ENCODE measurements at regions not wholly inside any gene's neighbourhood (a gene's known extent, or its start where the extent isn't known, plus 50 kb on each side); places are given as distances from the start of the nearest gene placed in this dataset.
A peak's percentile ranks its signal among the peaks of the same experiment; 100 is the strongest.

GRCh38 chr2:219856602-219857001 is 229.2 kb downstream of the SLC4A3 start:
- no peak for TF ChIP-seq CTCF (IDR thresholded peaks at IDR 0.05)
- Histone ChIP-seq H3K4me3 (no peak overlapping the region), H3K27me3 (peaks cover 4% of the 10 kb centered on the region), H3K36me3 (no peaks in the 10 kb centered on the region), H3K27ac (no peak overlapping the region), H3K9me3 (no peaks in the 10 kb centered on the region), H3K4me1 (no peaks in the 10 kb centered on the region)
- ATAC-seq = peak; percentile 61
- intact Hi-C loops (cut with DNase I) = no loop called here
- DNase-seq = no peak

- no peak for TF ChIP-seq CTCF (IDR thresholded peaks at IDR 0.05)
- Histone ChIP-seq H3K27me3 (peaks cover 4% of the 10 kb centered on the region), H3K4me3 (no peak overlapping the region), H3K36me3 (no peaks in the 10 kb centered on the region), H3K9me3 (no peaks in the 10 kb centered on the region), H3K4me1 (no peaks in the 10 kb centered on the region), H3K27ac (no peak overlapping the region)
- DNase-seq (no peak), ATAC-seq (no peak)
- intact Hi-C loops (cut with DNase I) = no loop called here
Observed at GRCh38 chr2:219857751-219858150, 230.3 kb downstream of the SLC4A3 start.

- Histone ChIP-seq H3K27me3 (no peaks in the 10 kb centered on the region), H3K4me1 (no peaks in the 10 kb centered on the region), H3K4me3 (no peak overlapping the region), H3K27ac (no peak overlapping the region), H3K9me3 (no peaks in the 10 kb centered on the region), H3K36me3 (no peaks in the 10 kb centered on the region)
- ATAC-seq (no peak), DNase-seq (no peak)
- intact Hi-C loops (cut with DNase I) = no loop called here
- no peak for TF ChIP-seq CTCF (IDR thresholded peaks at IDR 0.05)
Observed at GRCh38 chr2:219861307-219861706, 233.9 kb downstream of the SLC4A3 start.

GRCh38 chr2:219864154-219864553 is 236.7 kb downstream of the SLC4A3 start:
- Histone ChIP-seq H3K9me3 (no peaks in the 10 kb centered on the region), H3K27me3 (no peaks in the 10 kb centered on the region), H3K4me1 (no peaks in the 10 kb centered on the region), H3K27ac (no peak overlapping the region), H3K4me3 (no peak overlapping the region), H3K36me3 (no peaks in the 10 kb centered on the region)
- ATAC-seq (no peak), DNase-seq (no peak)
- TF ChIP-seq CTCF (IDR thresholded peaks at IDR 0.05) = no peak
- intact Hi-C loops (cut with DNase I) = no loop called here

GRCh38 chr2:219868635-219869034 is 241.2 kb downstream of the SLC4A3 start:
- ATAC-seq (no peak), DNase-seq (no peak)
- Histone ChIP-seq H3K36me3 (no peaks in the 10 kb centered on the region), H3K27me3 (no peaks in the 10 kb centered on the region), H3K4me3 (no peak overlapping the region), H3K9me3 (no peaks in the 10 kb centered on the region), H3K4me1 (no peaks in the 10 kb centered on the region), H3K27ac (no peak overlapping the region)
- no peak for TF ChIP-seq CTCF (IDR thresholded peaks at IDR 0.05)
- intact Hi-C loops (cut with DNase I) = no loop called here

GRCh38 chr2:219870041-219870440 is 242.6 kb downstream of the SLC4A3 start:
- Histone ChIP-seq H3K27ac (no peak overlapping the region), H3K27me3 (no peaks in the 10 kb centered on the region), H3K9me3 (no peaks in the 10 kb centered on the region), H3K36me3 (no peaks in the 10 kb centered on the region), H3K4me1 (no peaks in the 10 kb centered on the region), H3K4me3 (no peak overlapping the region)
- TF ChIP-seq CTCF (IDR thresholded peaks at IDR 0.05) = no peak
- ATAC-seq (no peak), DNase-seq (no peak)
- intact Hi-C loops (cut with DNase I) = no loop called here

Measured in upper lobe of right lung (tissue), 1 donor.